ENCODE measurements at regions not wholly inside any gene's neighbourhood (a gene's known extent, or its start where the extent isn't known, plus 50 kb on each side); places are given as distances from the start of the nearest gene placed in this dataset.

- TF ChIP-seq BHLHE40 (IDR thresholded peaks at IDR 0.05; ENCODE audit: low read length) (peak; percentile 69), NFIB (CRISPR knock-in tag; IDR thresholded peaks at IDR 0.05; ENCODE audit: borderline replicate concordance) (no peak), RBM22 (optimal IDR thresholded peaks at IDR 0.05; ENCODE audit: low read length) (no peak), HMGXB4 (CRISPR knock-in tag; IDR thresholded peaks at IDR 0.05; ENCODE audit: borderline replicate concordance in 1 of 2, low read depth in 1 of 2) (no peak), LBX2 (CRISPR knock-in tag; IDR thresholded peaks at IDR 0.05; ENCODE audit: borderline replicate concordance) (no peak), ZNF496 (CRISPR knock-in tag; IDR thresholded peaks at IDR 0.05; ENCODE audit: insufficient replicate concordance) (no peak), FUBP1 (CRISPR knock-in tag; IDR thresholded peaks at IDR 0.05; ENCODE audit: borderline replicate concordance) (no peak), ZMAT3 (CRISPR knock-in tag; conservative IDR thresholded peaks at IDR 0.05) (no peak), ZNF34 (CRISPR knock-in tag; IDR thresholded peaks at IDR 0.05; ENCODE audit: borderline replicate concordance) (no peak), FOXO1 (CRISPR knock-in tag; IDR thresholded peaks at IDR 0.05) (no peak; the same call in 1 of the 2 replicates), ZMYM2 (CRISPR knock-in tag; IDR thresholded peaks at IDR 0.05) (0 out of 2 replicates have a peak, but pooled peaks have one; percentile 30)
- TF ChIP-seq, protein P1, sequence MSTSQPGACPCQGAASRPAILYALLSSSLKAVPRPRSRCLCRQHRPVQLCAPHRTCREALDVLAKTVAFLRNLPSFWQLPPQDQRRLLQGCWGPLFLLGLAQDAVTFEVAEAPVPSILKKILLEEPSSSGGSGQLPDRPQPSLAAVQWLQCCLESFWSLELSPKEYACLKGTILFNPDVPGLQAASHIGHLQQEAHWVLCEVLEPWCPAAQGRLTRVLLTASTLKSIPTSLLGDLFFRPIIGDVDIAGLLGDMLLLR (CRISPR knock-in tag; IDR thresholded peaks at IDR 0.05), result no peak
- TF ChIP-seq, protein P2, sequence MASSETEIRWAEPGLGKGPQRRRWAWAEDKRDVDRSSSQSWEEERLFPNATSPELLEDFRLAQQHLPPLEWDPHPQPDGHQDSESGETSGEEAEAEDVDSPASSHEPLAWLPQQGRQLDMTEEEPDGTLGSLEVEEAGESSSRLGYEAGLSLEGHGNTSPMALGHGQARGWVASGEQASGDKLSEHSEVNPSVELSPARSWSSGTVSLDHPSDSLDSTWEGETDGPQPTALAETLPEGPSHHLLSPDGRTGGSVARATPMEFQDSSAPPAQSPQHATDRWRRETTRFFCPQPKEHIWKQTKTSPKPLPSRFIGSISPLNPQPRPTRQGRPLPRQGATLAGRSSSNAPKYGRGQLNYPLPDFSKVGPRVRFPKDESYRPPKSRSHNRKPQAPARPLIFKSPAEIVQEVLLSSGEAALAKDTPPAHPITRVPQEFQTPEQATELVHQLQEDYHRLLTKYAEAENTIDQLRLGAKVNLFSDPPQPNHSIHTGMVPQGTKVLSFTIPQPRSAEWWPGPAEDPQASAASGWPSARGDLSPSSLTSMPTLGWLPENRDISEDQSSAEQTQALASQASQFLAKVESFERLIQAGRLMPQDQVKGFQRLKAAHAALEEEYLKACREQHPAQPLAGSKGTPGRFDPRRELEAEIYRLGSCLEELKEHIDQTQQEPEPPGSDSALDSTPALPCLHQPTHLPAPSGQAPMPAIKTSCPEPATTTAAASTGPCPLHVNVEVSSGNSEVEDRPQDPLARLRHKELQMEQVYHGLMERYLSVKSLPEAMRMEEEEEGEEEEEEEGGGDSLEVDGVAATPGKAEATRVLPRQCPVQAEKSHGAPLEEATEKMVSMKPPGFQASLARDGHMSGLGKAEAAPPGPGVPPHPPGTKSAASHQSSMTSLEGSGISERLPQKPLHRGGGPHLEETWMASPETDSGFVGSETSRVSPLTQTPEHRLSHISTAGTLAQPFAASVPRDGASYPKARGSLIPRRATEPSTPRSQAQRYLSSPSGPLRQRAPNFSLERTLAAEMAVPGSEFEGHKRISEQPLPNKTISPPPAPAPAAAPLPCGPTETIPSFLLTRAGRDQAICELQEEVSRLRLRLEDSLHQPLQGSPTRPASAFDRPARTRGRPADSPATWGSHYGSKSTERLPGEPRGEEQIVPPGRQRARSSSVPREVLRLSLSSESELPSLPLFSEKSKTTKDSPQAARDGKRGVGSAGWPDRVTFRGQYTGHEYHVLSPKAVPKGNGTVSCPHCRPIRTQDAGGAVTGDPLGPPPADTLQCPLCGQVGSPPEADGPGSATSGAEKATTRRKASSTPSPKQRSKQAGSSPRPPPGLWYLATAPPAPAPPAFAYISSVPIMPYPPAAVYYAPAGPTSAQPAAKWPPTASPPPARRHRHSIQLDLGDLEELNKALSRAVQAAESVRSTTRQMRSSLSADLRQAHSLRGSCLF (CRISPR knock-in tag; IDR thresholded peaks at IDR 0.05; ENCODE audit: borderline replicate concordance), result no peak
Observed at GRCh38 chr22:48700566-48701295, 1126.9 kb downstream of the BRD1 start (continued).

Measured in HepG2 (cell line).